LNCaP clone FGC (cell line): ENCODE measurements at regions not wholly inside any gene's neighbourhood (a gene's known extent, or its start where the extent isn't known, plus 50 kb on each side); places are given as distances from the start of the nearest gene placed in this dataset.
"Not testable (repeated sequence)": the region's sequence is repeated elsewhere in the genome, so short reads cannot be mapped to it uniquely, and the experiment has no call there.

Experiments
- DNase-seq: peaks from one replicate; pipeline ENCODE4 v3.0.0-alpha.2; 2011; ENCODE audit warnings: low read depth
- H3K4me3 ChIP-seq: 2 replicates; pipeline ENCODE4 v1.5.1; 2011; ENCODE audit warnings: mild to moderate bottlenecking, low read depth, low read length, control low read depth
- CTCF ChIP-seq: IDR thresholded peaks from 2 replicates; pipeline ENCODE4 v1.5.1; 2012; ENCODE audit warnings: mild to moderate bottlenecking; ENCODE audit not compliant: control insufficient read depth, insufficient read depth; ENCODE audit errors: extremely low read depth

- H3K4me3 ChIP-seq, result no peak overlapping the region
- DNase-seq, result no peak
Observed at GRCh38 chrX:142363501-142363900, 158.4 kb upstream of the MAGEC2 start.

GRCh38 chrX:142359331-142359730 lies 154.2 kb upstream of the MAGEC2 start:
- DNase-seq, result no peak
- no peak overlapping the region for H3K4me3 ChIP-seq
- TF ChIP-seq CTCF, result no peak

More at GRCh38 chrX:142363501-142363900, 158.4 kb upstream of the MAGEC2 start:
- no peak for TF ChIP-seq CTCF

GRCh38 chrX:142327182-142327581 lies 122.1 kb upstream of the MAGEC2 start:
- H3K4me3 ChIP-seq, result no peak overlapping the region
- no peak for DNase-seq
- TF ChIP-seq CTCF, result no peak

- no peak for DNase-seq
- no peak overlapping the region for H3K4me3 ChIP-seq
- no peak for TF ChIP-seq CTCF
Observed at GRCh38 chrX:142312591-142312990, 107.5 kb upstream of the MAGEC2 start.

GRCh38 chrX:142299406-142299805 lies 94.3 kb upstream of the MAGEC2 start:
- no peak for DNase-seq
- TF ChIP-seq CTCF, result no peak
- no peak overlapping the region for H3K4me3 ChIP-seq

GRCh38 chrX:142296421-142296820 lies 91.3 kb upstream of the MAGEC2 start:
- no peak for TF ChIP-seq CTCF

GRCh38 chrX:142295190-142295589 lies 90.1 kb upstream of the MAGEC2 start:
- DNase-seq, result no peak
- TF ChIP-seq CTCF, result no peak
- no peak overlapping the region for H3K4me3 ChIP-seq

More at GRCh38 chrX:142296421-142296820, 91.3 kb upstream of the MAGEC2 start:
- no peak overlapping the region for H3K4me3 ChIP-seq
- no peak for DNase-seq

GRCh38 chrX:142270166-142270565 lies 65.1 kb upstream of the MAGEC2 start:
- DNase-seq, H3K4me3 ChIP-seq: not testable (repeated sequence)
